HuH-7.5 (cell line): ENCODE measurements at regions not wholly inside any gene's neighbourhood (a gene's known extent, or its start where the extent isn't known, plus 50 kb on each side); places are given as distances from the start of the nearest gene placed in this dataset.
"Not testable (repeated sequence)": the region's sequence is repeated elsewhere in the genome, so short reads cannot be mapped to it uniquely, and the experiment has no call there.

Experiments used
- DNase-seq: peaks from one replicate; pipeline ENCODE4 v3.0.0; 2011; ENCODE audit warnings: low spot score

DNA sequence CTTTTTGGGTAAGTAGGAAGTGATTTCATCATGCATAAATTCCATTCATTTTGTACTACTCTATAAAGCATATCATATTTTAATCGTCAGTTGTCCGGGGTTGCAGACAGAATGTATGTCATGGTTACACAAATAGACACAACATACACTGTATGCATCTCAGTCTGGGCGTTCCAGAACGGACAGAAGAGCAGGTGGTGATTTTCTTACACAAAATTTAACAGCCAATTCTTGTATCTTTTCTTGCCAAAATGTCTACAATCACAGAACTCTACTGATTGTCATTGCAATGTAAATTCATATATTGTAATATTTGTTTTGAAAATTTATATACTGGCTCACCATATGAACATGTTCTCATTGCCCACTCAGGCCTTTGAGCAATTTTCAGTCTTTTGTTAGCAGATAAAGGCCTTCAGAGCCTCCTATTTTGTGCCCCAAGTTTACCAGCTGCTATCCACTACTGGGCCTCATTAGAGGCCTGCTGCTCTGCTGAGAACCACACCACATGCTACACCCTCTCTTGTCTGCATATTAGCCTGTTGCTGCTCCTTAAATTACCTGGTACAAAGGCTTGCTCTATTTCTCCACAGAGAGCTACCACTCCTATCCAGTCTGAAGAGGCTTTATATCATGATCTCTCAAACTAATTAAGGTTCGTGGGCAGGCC lies 61.5 kb downstream of the PRDM13 start:
- DNase-seq, result no peak

DNA sequence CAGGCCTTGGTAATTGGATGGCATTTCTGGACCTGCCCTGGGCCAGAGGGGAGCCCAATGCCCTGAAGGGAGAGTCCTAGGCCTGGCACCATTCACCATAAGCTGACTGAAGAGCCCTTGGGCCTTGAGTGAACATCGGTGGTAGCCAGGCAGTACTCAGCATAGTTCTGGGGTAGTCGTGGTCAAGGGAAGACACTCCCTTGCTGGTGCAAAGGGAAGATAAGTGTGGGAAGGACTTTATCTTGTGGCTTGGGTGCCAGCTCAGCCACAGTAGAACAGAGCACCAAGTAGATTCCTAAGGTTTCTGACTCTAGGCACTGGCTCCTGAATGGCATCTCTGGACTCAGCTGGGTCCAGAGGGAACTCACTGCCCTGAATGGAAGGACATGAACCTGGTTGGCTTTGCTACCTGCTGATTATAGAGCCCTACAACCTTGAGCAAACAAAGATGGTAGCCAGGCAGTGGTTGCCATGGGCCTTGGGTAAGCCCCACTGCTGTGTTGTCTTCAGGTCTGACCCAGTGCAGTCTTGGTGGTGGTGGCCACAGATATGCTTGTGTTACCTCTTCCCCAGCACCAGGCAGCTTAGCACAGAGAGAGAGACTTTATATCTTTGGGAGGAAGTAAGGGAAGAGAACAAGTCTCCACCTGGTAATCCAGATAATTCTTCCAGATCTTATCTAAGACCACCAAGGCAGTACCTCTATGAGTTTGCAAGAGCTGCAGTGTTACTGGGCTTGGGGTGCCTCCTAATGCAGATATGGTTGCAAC lies 83.5 kb downstream of the PRDM13 start:
- no peak for DNase-seq

DNA sequence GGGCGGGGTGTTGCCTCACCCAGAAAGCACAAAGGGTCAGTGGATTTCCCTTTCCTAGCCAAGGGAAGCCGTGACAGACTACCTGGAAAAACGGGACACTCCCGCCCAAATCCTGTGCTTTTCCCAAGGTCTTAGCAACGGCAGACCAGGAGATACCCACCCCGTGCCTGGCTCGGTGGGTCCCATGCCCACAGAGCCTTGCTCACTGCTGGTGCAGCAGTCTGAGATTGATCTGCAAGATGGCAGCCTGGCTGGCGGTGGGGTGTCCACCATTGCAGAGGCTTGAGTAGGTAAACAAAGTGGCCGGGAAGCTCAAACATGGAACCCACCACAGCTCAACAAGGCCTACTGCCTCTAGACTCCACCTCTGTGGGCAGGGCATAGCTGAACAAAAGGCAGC lies 95.7 kb downstream of the PRDM13 start:
- DNase-seq, result not testable (repeated sequence)

DNA sequence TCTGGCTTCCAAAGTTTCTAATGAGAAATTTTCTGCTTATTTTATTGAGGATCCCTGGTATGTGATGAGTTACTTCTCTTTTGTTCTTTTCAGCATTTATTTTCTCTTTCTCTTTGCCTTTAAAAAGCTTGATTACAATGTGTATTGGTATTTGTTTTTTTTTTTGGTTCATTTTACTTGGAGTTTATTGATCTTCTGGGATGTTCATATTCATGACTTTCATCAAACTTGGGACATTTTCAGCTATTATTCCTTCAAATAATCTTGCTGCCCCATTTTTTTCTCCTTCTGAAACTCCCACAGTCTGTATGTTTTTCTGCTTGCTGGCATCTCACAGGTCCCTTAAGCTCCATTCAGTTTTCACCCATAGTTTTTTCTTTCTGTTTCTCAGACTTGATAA lies 102.4 kb downstream of the PRDM13 start:
- no peak for DNase-seq

DNA sequence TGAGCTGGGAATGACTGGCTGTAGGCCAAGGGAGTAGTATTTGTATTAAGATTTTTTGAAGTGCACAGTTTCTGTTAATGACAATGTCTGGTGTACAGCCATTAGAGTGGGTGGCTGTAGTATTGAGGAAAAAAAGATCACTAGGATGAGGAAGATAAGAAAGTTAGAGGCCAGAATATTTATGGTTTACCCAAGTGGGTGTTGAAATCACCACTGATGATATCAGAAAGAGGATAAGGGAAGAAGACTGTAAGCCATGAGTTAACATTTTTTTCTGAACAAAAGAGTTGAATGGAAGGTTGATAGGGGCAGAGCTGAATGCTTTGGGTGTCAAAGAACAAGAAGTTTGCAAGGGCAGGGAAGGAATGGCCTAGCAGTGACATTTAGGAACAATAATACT lies 104.7 kb downstream of the PRDM13 start:
- no peak for DNase-seq

DNA sequence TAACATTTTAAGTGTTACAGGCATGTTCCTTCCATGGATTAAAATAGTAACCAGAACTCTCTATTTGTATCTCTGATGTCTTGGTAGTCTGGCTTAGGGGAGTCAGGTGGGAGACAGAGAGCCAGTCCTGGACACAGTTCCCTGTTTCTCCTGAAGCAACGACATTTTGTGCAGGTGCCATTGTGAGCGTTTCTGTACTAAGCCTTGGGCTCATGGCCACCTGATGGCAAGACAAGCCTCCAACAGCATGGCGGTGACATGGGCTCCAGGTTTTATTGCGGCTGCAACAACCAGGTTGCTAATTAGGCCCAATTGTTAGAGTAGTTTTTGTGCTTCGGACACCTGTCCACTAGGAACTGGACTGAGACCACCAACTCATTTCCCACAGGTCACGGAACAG lies 105.3 kb downstream of the PRDM13 start:
- no peak for DNase-seq

DNA sequence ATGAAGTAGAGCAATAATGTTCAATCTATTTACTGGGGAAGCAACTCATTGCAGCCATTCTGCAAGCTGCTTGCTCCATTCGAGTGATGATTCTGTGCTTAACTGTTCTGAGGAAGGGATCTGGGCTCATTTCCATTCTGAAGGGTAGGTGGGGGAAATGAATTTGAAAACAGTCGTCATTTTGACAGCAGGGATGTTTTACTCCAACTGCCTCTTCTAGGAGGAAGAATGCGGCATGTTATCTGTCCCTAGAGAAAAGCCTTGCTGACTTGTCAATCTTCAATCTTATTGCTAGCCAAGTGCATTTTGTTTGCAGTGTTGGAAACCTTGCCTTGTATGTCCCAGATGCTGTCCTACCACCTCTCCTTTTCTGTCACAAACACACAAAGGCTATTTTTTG lies 105.9 kb downstream of the PRDM13 start:
- no peak for DNase-seq

DNA sequence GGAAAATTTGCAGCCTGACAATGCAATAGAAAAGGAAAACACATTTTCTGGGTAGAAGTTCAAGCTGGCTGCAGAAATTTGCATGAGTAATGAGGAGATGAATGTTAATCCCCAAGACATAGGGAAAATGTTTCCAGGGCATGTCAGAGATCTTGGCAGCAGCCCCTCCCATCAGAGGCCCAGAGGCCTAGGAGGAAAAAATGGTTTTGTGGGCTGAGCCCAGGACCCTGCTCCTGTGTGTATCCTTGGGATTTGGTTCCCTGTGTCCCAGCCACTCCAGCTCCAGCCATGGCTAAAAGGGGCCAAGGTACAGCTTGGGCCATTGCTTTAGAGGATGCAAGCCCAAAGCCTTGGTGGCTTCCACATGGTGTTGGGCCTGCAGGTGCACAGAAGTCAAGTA lies 115.4 kb downstream of the PRDM13 start:
- not testable (repeated sequence) for DNase-seq

DNA sequence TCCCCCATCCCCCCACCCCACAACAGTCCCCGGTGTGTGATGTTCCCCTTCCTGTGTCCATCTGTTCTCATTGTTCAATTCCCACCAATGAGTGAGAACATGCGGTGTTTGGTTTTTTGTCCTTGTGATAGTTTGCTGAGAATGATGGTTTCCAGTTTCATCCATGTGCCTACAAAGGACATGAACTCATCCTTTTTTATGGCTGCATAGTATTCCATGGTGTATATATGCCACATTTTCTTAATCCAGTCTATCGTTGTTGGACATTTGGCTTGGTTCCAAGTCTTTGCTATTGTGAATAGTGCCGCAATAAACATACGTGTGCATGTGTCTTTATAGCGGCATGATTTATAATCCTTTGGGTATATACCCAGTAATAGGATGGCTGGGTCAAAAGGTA lies 123.6 kb downstream of the PRDM13 start:
- not testable (repeated sequence) for DNase-seq

DNA sequence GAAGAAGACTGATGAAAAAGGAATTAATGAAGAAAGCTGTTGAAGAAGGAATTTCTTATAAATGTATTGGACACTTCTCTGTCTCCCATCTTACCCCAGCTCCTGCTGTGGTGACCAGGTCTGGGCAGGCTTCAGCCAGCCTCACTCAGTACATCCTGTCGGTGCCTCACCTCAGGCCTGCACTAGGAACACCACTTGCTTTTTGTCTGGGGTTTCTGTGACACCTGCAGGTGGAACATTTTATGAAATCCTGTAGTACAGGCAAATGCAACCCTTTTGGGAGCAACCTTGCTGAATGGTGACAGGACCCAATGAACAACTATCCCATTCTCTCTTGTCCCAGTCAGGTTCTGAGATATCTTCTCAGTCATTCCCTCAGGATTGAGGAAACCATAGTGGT lies 129.7 kb downstream of the PRDM13 start:
- no peak for DNase-seq

DNA sequence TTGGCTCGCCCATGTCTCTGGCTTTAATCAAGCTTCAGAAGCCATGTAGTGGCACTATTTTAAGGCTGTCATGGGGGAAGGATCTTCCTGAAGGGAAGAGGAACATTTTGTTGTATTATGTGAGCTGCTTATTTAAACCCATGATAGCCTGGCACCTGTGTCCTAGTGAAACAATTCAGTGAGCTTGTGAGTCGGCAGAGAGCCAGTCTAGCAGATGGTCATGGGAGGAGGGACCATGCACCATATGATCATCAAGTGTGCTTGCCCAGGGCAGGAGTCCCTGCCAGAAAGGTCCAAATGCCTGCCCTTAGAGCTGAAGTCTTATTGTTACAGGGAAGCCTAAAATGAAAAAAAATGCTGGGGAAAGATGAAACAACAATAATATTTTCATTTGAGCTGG lies 132.9 kb downstream of the PRDM13 start:
- no peak for DNase-seq

DNA sequence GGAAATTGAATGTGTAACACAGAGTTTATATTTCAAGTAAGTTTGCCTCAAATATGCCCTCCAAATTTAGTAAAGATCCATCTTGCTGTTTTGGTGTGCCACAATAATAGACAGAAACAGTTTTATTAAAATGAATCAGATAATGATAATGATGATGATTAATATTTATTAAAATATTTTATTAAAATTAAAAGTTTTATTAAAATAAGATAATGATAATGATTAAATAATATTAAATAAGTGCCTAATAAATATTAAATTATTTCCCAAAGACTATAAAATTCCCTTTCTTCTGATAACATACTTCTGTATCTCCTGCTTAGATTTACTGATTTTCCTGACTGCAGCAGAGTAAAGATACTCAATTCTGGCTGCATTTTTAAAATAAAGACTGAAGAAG lies 134.5 kb downstream of the PRDM13 start:
- DNase-seq, result no peak

DNA sequence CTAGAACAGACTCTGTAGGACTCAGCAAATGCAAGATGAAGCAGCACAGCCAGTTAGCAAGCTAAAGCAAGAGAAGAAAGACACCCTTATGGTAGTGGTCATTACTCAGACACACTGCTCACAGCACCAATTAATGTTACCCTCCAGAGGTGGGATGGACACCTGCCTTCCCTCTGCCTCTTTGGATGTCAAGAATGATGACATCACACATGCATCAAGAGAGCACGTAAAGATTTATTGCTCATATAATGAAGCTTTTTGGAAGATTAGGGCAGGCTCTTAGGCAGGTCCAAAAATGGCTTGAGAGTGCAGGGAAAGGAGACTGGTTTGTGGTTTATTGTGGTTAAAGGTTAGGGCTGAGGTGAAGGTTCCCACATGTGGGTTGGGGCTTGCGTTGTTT lies 137.0 kb downstream of the PRDM13 start:
- DNase-seq, result no peak

DNA sequence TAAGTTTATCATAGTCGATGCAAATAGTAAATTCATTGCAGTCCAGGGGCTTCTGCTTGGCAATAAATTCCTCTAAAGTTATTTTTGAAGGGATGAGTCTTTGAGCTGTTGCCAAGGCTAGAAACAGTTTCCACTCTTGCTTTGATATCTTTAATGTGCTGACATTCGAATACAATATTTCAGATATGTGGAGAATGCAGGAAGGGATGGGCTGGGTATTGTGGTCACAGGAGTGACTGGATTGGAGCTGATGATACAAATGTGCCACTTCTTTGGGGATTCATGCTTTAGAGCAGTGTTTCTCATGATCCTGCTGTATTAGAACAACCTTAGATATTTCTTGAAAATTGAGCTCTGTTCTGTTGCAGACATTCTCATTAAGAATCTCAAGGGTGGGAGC lies 139.0 kb downstream of the PRDM13 start:
- no peak for DNase-seq

DNA sequence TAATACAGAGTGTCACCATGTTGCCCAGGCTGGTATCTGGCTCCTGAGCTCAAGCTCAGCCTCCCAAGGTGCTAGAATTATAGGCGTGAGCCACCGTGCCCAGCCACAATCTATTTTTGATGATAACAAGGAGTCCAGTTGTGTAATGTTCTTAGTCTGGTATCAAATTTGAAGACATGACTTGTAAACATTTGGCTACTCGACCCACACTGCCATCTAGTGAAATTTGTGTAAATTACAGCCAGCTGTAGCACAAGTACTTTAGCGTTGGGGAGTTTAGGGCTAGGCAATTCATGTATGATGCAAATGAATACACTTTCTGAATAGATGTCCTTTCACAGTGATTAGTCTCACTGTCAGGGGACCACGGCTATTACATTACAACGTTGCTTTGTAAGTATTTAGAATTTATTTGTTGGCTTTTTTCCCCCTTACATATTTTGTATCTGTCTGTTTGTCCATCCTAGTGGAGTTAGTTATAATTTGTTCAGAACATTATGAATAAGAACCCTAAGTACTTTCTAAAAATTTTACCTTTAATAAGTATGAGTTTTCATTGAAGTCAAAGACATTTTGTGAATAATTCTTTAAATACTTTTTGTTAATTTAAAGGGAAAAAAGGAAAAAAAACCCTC lies 139.7 kb downstream of the PRDM13 start:
- DNase-seq, result no peak

DNA sequence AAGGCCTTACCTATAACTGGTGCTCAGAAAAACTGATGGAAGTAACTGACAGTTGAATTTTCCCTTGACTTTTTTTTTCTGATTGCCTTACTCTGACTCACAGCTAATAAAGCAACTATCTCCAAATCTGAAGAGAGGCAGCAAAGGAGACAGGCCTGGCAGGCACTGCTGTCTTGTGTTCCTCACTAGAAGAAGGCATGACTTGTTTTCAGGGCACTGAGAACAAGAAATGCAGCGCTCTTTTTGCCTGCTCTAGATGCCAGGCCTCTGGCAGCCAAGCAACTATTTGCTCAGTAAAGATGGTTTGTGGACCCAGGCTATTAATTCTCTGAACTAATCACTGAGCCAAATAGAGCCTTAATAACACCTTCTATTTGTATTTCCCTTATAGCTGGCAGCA lies 155.1 kb downstream of the PRDM13 start:
- DNase-seq, result no peak

DNA sequence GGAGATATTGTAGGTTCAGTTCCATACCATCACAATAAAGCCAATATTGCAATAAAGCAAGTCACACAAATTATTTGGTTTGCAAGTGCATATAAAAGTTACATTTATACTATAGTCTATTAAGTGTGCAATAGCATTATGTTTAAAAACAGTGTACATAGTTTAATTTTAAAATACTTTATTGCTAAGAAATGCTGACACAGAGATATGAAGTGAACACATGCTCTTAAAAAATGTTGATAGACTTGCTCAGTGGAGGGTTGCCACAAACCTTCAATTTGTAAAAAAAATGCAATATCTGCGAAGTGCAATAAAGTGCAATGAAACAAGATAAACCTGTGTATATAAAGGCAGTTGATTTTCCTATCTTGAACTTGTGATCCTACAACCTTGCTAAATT lies 161.5 kb downstream of the PRDM13 start:
- no peak for DNase-seq

DNA sequence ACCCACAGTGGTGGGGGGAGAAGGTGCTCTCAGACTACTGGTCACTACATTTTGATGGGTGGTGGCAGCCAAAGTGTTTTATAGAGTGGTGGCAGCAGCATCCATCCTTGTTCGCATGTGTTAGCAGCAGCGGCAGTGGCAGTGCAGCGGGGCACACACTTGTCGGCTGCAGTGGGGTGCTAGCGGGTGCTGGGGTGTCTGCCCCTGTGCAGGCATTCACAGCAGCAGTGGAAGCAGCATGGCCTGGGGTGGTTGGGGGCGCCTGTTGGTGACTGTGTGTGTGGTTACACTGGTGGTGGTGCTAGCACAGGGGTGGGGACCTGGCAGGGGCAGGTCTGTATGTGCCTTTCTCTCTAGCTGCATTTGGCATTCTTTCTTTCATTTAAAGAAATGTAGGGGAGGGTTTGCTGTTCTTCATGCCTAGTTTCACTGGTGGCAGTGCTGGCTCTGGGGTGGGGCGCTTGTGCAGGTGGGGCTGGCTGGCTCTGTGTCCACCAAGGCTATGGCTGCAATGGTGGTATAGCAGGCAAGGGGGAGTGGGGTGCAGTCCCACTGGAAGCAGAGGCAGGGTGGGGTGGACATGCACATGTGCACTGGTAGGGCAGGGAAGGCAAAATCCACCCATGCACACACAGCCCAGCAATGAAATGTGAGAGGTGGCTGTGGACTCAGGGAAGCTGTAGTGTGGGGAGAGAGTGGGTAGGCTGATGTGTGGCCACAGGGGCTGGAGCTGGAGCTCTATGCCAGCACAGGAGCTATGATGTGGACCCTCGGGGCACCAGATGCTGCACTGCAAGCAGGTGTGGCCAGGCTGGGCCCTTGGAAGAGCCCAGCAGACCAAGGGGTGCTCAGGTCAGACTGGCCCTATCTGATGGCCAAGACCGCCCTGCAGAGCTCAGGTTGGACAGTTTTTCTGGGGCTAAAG lies 173.3 kb downstream of the PRDM13 start:
- no peak for DNase-seq

DNA sequence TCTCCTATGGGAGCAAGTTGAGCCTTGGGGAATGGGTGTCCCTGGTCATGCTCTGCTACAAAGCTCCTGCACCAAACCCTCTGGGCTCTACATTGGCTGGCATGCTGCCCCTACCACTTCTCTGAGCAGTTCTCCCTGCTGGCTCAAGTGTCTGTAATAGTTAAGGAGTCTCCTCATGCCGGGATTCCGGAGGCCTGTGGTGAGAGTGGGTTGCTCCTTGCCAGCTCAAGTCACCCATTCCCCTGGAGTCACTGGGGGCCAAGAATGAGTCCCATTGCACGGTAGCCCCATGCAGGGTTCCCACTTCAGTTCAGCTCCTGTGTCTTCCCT lies 173.9 kb downstream of the PRDM13 start:
- no peak for DNase-seq

DNA sequence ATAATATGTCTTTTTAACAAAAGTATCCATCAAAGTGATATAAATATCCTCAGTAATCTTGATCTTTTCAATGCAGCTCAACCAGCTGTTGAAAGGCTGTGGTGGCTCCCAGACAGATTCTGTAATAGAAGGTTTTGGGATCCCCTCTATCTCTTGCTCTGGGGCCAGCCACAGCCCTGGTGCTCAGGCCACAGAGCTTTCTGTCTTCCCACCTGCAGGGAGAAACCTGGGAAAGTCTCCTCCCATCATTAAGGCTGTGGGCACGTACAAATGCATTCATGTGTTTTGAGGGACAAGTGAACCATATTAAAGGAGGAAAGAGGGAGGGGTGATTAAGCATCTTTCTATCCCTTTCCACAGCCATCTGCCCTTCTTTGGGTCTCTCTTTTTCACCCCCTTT lies 183.1 kb downstream of the PRDM13 start:
- no peak for DNase-seq

DNA sequence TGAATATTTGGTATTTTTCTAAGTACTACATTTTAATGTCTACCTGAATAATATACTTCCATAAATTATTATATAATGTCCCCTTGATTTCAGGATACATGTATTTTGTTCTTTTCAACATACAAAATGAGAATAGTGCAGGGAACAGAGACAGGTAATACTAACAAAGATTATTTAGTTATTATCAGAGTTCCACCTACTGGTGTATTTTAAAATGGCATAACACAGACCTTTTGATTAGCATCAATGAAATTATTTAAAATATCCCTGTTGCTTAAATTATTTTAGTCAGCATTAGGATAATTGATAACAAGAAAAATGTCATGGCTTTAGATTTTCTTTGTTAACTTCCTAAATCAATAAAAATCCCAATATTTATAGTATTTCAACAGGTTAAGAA lies 184.0 kb downstream of the PRDM13 start:
- no peak for DNase-seq

DNA sequence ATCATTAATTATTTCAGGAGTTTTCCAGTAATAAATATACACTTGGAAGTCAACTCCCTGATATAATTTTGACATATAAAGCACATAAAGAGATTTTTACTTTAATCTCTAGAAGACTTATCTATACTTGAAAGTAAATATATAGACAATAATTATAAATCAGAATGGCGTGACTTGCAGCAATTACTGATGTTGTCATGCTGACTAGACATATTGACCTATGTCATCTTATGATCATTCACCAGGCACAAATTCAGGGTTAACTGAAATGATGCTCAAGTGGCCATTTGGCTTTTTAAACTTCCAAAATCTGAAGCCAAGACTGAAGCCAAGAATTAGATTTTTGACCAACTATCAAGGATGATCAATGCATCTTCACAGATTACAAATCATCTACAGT lies 192.2 kb downstream of the MCHR2 start:
- DNase-seq, result no peak
